Caco-2 (cell line): ENCODE measurements at regions not wholly inside any gene's neighbourhood (a gene's known extent, or its start where the extent isn't known, plus 50 kb on each side); places are given as distances from the start of the nearest gene placed in this dataset.

Experiments
- BruUV-seq: library from RNA; stranded (reverse); fragments of 400-500 nt; replicated peaks from 2 replicates; lab custom pipeline; 2021; lab: Mats Ljungman, UMichigan
- CTCF ChIA-PET: fragments of 300-600 bp; sonication (Branson Sonifier 250); formaldehyde crosslinking; loops from one replicate; lab custom pipeline; 2022; ENCODE audit warnings: antibody characterized with exemption; lab: Charles Lee
- POLR2A ChIA-PET: fragments of 300-600 bp; sonication (Branson Sonifier 250); formaldehyde crosslinking; loops from one replicate; lab custom pipeline; 2022; ENCODE audit warnings: antibody characterized with exemption; lab: Charles Lee
- DNase-seq, 2 experiments: peaks; one replicate each; pipeline versions ENCODE4 v3.0.0 to v3.0.0-alpha.2; 2020 to 2022
- H3K27me3 ChIP-seq: replicated peaks from 2 replicates; pipeline ENCODE4 v1.6.0; 2011; ENCODE audit warnings: low read length; ENCODE audit not compliant: control insufficient read depth, insufficient read depth
- H3K36me3 ChIP-seq: 2 replicates; pipeline ENCODE4 v1.5.1; 2011; ENCODE audit warnings: low read length; ENCODE audit not compliant: control insufficient read depth, insufficient read depth
- H3K4me1 ChIP-seq: fragments of 250-450 bp; sonication (Bioruptor Pico); 2 replicates; pipeline ENCODE4 v1.5.1; 2020; ENCODE audit warnings: mild to moderate bottlenecking
- H3K4me3 ChIP-seq: 2 replicates; pipeline ENCODE4 v1.5.1; 2011; ENCODE audit warnings: low read depth, mild to moderate bottlenecking, control low read depth, low read length
- H3K9me3 ChIP-seq: fragments of 250-450 bp; sonication (Bioruptor Pico); 2 replicates; pipeline ENCODE4 v1.5.1; 2020; ENCODE audit warnings: mild to moderate bottlenecking, moderate library complexity
- H3K27ac Mint-ChIP-seq: one replicate; pipeline ENCODE4 v1.8.0; 2022; ENCODE audit warnings: mixed read lengths; ENCODE audit not compliant: unreplicated experiment
- H3K27me3 Mint-ChIP-seq: one replicate; pipeline ENCODE4 v1.8.0; 2022; ENCODE audit warnings: mixed read lengths; ENCODE audit not compliant: insufficient read depth, unreplicated experiment
- H3K36me3 Mint-ChIP-seq: one replicate; pipeline ENCODE4 v1.8.0; 2022; ENCODE audit warnings: mild to moderate bottlenecking, mixed read lengths; ENCODE audit not compliant: insufficient read depth, unreplicated experiment
- H3K4me1 Mint-ChIP-seq: one replicate; pipeline ENCODE4 v1.8.0; 2022; ENCODE audit warnings: low read depth, mixed read lengths; ENCODE audit not compliant: unreplicated experiment
- H3K4me3 Mint-ChIP-seq: one replicate; pipeline ENCODE4 v1.8.0; 2022; ENCODE audit warnings: mild to moderate bottlenecking, moderate library complexity, mixed read lengths; ENCODE audit not compliant: unreplicated experiment
- H3K9me3 Mint-ChIP-seq: one replicate; pipeline ENCODE4 v1.8.0; 2022; ENCODE audit warnings: mixed read lengths; ENCODE audit not compliant: unreplicated experiment
- intact Hi-C: fragments of 100-400 bp; cut with micrococcal nuclease; formaldehyde crosslinking; loops from one replicate; pipeline ENCODE4 v1.10.0; 2022; ENCODE audit not compliant: unreplicated experiment
- TF ChIP-seq, protein P1 (sequence below), 2 experiments: fragments of 200-600 bp in 1 of 2; IDR thresholded peaks; 1 replicate in 1 of 2; 2 replicates in 1 of 2; pipeline versions ENCODE4 v1.5.1 to v1.8.0; 2011 to 2022; ENCODE audit warnings: antibody characterized with exemption in 1 of 2, control low read depth in 1 of 2, inconsistent platforms in 1 of 2, low read depth in 1 of 2, low read length in 1 of 2, mild to moderate bottlenecking in 1 of 2, moderate library complexity in 1 of 2; ENCODE audit not compliant: insufficient read depth in 1 of 2, severe bottlenecking in 1 of 2, unreplicated experiment in 1 of 2

DNA sequence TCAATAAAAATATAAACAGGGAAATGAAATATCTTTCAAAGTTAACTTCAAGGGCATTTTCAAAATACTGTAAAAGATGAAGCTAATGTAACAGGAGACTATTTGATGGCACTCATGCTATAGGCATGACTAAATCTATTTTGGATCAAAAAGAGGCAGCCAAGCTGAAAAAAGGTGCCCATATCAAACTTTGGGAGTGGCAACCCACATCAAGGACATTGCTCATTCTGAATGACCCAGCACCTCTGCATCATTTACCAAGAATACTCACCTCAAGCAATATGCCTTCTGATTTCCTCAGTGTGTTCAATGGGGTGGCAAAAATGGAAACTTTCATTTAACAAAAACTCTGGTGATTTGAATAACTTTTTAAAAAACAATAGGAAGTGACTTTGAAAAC lies 853.3 kb downstream of the TLE1 start:
- no peaks in the 10 kb centered on the region for H3K36me3 Mint-ChIP-seq
- POLR2A ChIA-PET, result no interaction called here
- no peak for DNase-seq
- H3K4me3 Mint-ChIP-seq, result no peak overlapping the region
- no peaks in the 10 kb centered on the region for H3K36me3 ChIP-seq
- no peaks in the 10 kb centered on the region for H3K4me1 Mint-ChIP-seq
- H3K27me3 ChIP-seq, result no peaks in the 10 kb centered on the region
- BruUV-seq, result no TSS peak
- no peak overlapping the region for H3K4me3 ChIP-seq
- no peaks in the 10 kb centered on the region for H3K9me3 Mint-ChIP-seq
- no peaks in the 10 kb centered on the region for H3K27me3 Mint-ChIP-seq
- H3K9me3 ChIP-seq, result no peaks in the 10 kb centered on the region
- no peak overlapping the region for H3K27ac Mint-ChIP-seq
- intact Hi-C loops, result no loop called here
- CTCF ChIA-PET, result no interaction called here
- no peaks in the 10 kb centered on the region for H3K4me1 ChIP-seq
- TF ChIP-seq, protein P1, sequence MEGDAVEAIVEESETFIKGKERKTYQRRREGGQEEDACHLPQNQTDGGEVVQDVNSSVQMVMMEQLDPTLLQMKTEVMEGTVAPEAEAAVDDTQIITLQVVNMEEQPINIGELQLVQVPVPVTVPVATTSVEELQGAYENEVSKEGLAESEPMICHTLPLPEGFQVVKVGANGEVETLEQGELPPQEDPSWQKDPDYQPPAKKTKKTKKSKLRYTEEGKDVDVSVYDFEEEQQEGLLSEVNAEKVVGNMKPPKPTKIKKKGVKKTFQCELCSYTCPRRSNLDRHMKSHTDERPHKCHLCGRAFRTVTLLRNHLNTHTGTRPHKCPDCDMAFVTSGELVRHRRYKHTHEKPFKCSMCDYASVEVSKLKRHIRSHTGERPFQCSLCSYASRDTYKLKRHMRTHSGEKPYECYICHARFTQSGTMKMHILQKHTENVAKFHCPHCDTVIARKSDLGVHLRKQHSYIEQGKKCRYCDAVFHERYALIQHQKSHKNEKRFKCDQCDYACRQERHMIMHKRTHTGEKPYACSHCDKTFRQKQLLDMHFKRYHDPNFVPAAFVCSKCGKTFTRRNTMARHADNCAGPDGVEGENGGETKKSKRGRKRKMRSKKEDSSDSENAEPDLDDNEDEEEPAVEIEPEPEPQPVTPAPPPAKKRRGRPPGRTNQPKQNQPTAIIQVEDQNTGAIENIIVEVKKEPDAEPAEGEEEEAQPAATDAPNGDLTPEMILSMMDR (IDR thresholded peaks at IDR 0.05; ENCODE audit: insufficient read depth in 1 of 2, low read depth in 1 of 2, low read length in 1 of 2, severe bottlenecking in 1 of 2, unreplicated experiment in 1 of 2), result no peak

DNA sequence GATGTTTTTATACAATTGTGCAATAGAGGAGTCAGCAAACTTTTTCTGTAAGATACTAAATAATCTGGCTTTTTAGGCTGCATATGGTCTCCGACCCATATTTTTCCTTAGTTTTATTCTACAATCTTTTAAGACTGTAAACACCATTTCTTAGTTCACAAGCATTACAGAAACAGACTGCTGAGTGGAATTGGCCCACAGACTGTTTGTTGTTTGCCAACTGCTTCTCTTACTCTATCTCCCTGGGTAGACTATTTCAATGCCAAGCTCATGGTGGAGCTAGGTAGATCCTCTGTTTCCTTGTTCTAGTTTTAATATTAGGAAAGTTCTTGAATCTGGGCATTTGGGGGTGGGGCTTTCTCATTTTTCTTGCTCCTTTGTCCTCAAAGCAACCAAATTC lies 857.6 kb downstream of the TLE1 start:
- no peaks in the 10 kb centered on the region for H3K9me3 ChIP-seq
- Mint-ChIP-seq H3K27ac (no peak overlapping the region), H3K4me1 (no peaks in the 10 kb centered on the region), H3K36me3 (no peaks in the 10 kb centered on the region), H3K9me3 (no peaks in the 10 kb centered on the region), H3K4me3 (no peak overlapping the region), H3K27me3 (no peaks in the 10 kb centered on the region)
- no peaks in the 10 kb centered on the region for H3K27me3 ChIP-seq
- CTCF ChIA-PET, result no interaction called here
- H3K4me3 ChIP-seq, result no peak overlapping the region
- no TSS peak for BruUV-seq
- intact Hi-C loops, result no loop called here
- no peaks in the 10 kb centered on the region for H3K36me3 ChIP-seq
- no peaks in the 10 kb centered on the region for H3K4me1 ChIP-seq
- POLR2A ChIA-PET, result no interaction called here
- no peak for DNase-seq
- TF ChIP-seq, protein P1 (IDR thresholded peaks at IDR 0.05; ENCODE audit: insufficient read depth in 1 of 2, low read depth in 1 of 2, low read length in 1 of 2, severe bottlenecking in 1 of 2, unreplicated experiment in 1 of 2), result no peak

DNA sequence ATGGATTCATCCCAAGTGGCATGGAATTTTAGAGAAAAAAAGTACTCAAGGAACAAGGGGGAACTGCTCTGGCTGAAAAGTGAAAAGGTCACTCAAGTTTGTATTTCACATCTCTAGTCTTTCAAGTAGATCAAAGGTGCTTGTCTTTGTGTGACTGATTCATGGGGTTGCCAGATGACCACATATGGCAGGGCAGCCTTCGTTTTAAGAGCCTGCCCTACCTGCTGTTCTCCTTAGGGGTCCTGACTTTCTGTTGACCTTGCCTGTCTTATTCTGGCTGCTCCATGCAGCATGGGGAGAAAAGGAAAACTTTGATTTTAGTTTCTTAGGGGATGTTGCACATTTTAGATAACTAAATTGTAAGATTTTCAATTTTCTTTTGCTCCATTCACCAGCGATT lies 877.7 kb downstream of the TLE1 start:
- TF ChIP-seq, protein P1 (IDR thresholded peaks at IDR 0.05; ENCODE audit: insufficient read depth in 1 of 2, low read depth in 1 of 2, low read length in 1 of 2, severe bottlenecking in 1 of 2, unreplicated experiment in 1 of 2), result no peak
- Mint-ChIP-seq H3K27me3 (no peaks in the 10 kb centered on the region), H3K4me1 (no peaks in the 10 kb centered on the region), H3K9me3 (no peaks in the 10 kb centered on the region), H3K27ac (no peak overlapping the region), H3K4me3 (no peak overlapping the region), H3K36me3 (no peaks in the 10 kb centered on the region)
- no peak for DNase-seq
- BruUV-seq, result no TSS peak
- CTCF ChIA-PET, result no interaction called here
- intact Hi-C loops, result no loop called here
- POLR2A ChIA-PET, result no interaction called here
- Histone ChIP-seq H3K36me3 (no peaks in the 10 kb centered on the region), H3K9me3 (no peaks in the 10 kb centered on the region), H3K4me3 (no peak overlapping the region), H3K27me3 (no peaks in the 10 kb centered on the region), H3K4me1 (no peaks in the 10 kb centered on the region)
